RWPE2 (cell line): ENCODE measurements at regions not wholly inside any gene's neighbourhood (a gene's known extent, or its start where the extent isn't known, plus 50 kb on each side); places are given as distances from the start of the nearest gene placed in this dataset.
"Not testable (repeated sequence)": the region's sequence is repeated elsewhere in the genome, so short reads cannot be mapped to it uniquely, and the experiment has no call there.

Experiments used
- ATAC-seq: fragments of 200-7000 bp; cut with Tn5 transposase; 3 replicates; pipeline ENCODE4 v1.9.1; 2021; ENCODE audit warnings: low read depth
- DNase-seq: peaks from one replicate; pipeline ENCODE4 v3.0.0-alpha.2; 2020; ENCODE audit warnings: low spot score
- H3K27ac ChIP-seq: fragments of 450-650 bp; 2 replicates; pipeline ENCODE4 v1.5.1; 2017; ENCODE audit warnings: mild to moderate bottlenecking; ENCODE audit not compliant: poor library complexity, severe bottlenecking
- H3K27me3 ChIP-seq: fragments of 250-450 bp; sonication (Bioruptor Pico); 2 replicates; pipeline ENCODE4 v1.5.1; 2021; ENCODE audit warnings: mild to moderate bottlenecking, moderate library complexity; ENCODE audit not compliant: insufficient read depth, poor library complexity, severe bottlenecking
- H3K36me3 ChIP-seq: fragments of 250-450 bp; sonication (Bioruptor Pico); 2 replicates; pipeline ENCODE4 v1.5.1; 2020; ENCODE audit warnings: low read depth, mild to moderate bottlenecking, moderate library complexity
- H3K4me1 ChIP-seq: fragments of 250-450 bp; sonication (Bioruptor Pico); 2 replicates; pipeline ENCODE4 v1.5.1; 2021; ENCODE audit warnings: mild to moderate bottlenecking, moderate library complexity; ENCODE audit not compliant: insufficient read depth, poor library complexity, severe bottlenecking
- H3K4me3 ChIP-seq: fragments of 250-450 bp; sonication (Bioruptor Pico); 2 replicates; pipeline ENCODE4 v1.5.1; 2021; ENCODE audit warnings: mild to moderate bottlenecking, moderate library complexity; ENCODE audit not compliant: severe bottlenecking
- H3K9me3 ChIP-seq: fragments of 250-450 bp; sonication (Bioruptor Pico); 2 replicates; pipeline ENCODE4 v1.5.1; 2021; ENCODE audit warnings: mild to moderate bottlenecking, moderate library complexity; ENCODE audit not compliant: severe bottlenecking
- TF ChIP-seq, protein P1 (sequence below): fragments of 450-650 bp; IDR thresholded peaks from one replicate; pipeline ENCODE4 v1.5.1; 2017; ENCODE audit warnings: mild to moderate bottlenecking, moderate library complexity; ENCODE audit not compliant: poor library complexity, severe bottlenecking

DNA sequence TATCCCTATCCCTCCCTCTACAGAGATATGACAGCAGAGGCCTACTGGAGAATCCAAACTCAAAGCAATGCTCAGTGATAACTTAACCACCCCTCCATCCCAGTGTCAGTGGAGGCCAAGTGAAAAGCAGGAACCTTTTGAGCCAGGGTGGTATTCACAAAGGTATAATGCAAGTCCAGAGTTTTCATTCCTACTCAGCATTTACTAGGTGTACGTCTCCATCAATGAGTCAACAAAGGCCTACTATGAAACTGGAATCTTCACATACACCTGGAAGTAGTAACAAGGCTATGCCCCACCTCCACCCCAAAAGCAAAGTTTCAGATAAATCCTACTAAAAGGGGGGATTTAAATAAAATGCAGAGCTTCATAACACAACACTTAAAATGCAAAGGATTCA lies 4761.7 kb upstream of the OR11H1 start:
- not testable (repeated sequence) for H3K27me3 ChIP-seq, H3K4me1 ChIP-seq, H3K9me3 ChIP-seq, H3K4me3 ChIP-seq, H3K36me3 ChIP-seq, ATAC-seq, DNase-seq, H3K27ac ChIP-seq

- H3K27me3 ChIP-seq, H3K9me3 ChIP-seq, H3K4me1 ChIP-seq, H3K4me3 ChIP-seq, ATAC-seq, H3K27ac ChIP-seq, DNase-seq, H3K36me3 ChIP-seq: not testable (repeated sequence)
These were observed 4759.1 kb upstream of the OR11H1 start for GRCh38 chr22:10768875-10769274.

DNA sequence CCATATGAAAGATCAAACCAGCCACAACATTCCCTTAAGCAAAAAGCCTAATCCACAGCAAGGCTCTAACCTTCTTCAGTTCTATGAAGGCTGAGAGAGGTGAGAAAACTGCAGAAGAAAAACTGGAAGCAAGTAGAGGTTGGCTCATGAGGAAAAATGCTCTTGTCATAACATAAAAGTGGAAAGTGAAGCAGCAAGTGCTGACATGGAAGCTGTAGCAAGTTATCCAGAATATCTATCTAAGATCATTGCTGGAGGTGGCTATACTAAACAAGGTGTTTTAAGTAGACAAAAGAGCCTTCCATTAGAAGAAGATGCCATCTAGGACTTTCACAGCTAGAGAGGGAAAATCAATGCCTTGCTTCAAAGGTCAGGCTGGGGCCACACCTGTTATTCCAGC lies 4756.2 kb upstream of the OR11H1 start:
- H3K9me3 ChIP-seq, H3K36me3 ChIP-seq, H3K27ac ChIP-seq, H3K4me3 ChIP-seq, DNase-seq, H3K4me1 ChIP-seq, ATAC-seq, H3K27me3 ChIP-seq: not testable (repeated sequence)

DNA sequence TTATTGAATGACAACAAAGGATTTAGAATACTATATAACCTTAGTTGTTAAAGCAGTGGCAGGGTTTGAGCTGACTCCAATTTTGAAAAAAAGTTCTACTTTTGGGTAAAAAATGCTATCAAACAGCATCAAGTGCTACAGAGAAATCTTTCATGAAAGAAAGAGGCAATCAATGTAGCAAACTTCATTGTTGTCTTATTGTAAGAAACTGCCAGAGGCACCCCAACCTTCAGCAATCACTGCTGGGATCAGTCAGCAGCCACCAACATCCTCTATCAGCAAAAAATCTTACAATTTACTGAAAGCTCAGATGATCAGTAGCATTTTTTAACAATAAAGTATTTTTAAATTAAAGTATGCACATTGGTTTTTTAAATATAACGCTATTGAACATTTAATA lies 4754.7 kb upstream of the OR11H1 start:
- ATAC-seq, H3K36me3 ChIP-seq, H3K9me3 ChIP-seq, DNase-seq, H3K4me1 ChIP-seq, H3K27ac ChIP-seq, H3K27me3 ChIP-seq, H3K4me3 ChIP-seq: not testable (repeated sequence)

GRCh38 chr22:10775601-10776357 lies 4752.2 kb upstream of the OR11H1 start:
- H3K9me3 ChIP-seq, H3K27ac ChIP-seq, H3K4me3 ChIP-seq, ATAC-seq, H3K27me3 ChIP-seq, DNase-seq, H3K4me1 ChIP-seq, H3K36me3 ChIP-seq: not testable (repeated sequence)

DNA sequence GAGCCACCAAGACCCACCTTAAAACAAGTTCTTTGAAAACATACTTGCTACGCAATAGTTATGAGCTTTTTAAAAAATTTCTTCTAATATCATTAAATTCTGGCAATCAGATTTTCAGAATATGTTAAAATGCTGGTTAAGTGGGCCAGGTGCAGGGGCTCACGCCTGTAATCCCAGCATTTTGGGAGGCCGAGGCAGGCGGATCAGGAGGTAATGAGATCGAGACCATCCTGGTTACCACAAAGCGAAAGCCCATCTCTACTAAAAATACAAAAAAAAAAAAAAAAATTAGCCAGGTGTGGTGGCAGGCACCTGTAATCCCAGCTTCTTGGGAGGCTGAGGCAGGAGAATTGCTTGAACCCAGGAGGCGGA lies 4751.6 kb upstream of the OR11H1 start:
- not testable (repeated sequence) for H3K4me3 ChIP-seq, H3K36me3 ChIP-seq, ATAC-seq, H3K27me3 ChIP-seq, H3K4me1 ChIP-seq, DNase-seq, H3K27ac ChIP-seq, H3K9me3 ChIP-seq

- not testable (repeated sequence) for ATAC-seq, DNase-seq, H3K27ac ChIP-seq, H3K9me3 ChIP-seq, H3K36me3 ChIP-seq, H3K4me1 ChIP-seq, H3K4me3 ChIP-seq, H3K27me3 ChIP-seq
These were observed 4750.3 kb upstream of the OR11H1 start for GRCh38 chr22:10777733-10778132.

DNA sequence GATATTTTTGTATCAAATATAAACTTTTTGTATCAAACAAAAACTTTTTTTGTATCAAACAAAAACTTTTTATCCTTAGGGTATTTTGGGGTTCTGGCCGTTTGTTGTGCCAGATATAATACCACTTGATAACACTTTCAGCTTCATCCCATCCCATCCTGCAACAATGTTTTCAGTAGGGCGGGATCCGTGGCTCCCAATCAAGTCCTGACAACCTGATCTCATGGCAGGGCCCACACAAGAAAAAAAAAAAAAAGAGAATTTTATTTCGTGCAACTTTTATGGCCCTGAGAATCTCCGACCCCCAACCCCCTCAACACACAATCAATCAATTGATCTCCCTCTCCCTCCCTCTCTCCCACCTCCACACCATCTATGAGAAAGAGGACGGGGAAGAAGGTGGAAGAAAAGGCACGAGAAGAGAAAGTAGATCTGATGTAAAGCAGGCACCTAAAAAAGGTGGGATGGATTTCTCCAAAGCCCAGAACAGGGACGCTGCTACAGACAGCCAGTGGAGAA lies 4749.6 kb upstream of the OR11H1 start:
- TF ChIP-seq, protein P1, sequence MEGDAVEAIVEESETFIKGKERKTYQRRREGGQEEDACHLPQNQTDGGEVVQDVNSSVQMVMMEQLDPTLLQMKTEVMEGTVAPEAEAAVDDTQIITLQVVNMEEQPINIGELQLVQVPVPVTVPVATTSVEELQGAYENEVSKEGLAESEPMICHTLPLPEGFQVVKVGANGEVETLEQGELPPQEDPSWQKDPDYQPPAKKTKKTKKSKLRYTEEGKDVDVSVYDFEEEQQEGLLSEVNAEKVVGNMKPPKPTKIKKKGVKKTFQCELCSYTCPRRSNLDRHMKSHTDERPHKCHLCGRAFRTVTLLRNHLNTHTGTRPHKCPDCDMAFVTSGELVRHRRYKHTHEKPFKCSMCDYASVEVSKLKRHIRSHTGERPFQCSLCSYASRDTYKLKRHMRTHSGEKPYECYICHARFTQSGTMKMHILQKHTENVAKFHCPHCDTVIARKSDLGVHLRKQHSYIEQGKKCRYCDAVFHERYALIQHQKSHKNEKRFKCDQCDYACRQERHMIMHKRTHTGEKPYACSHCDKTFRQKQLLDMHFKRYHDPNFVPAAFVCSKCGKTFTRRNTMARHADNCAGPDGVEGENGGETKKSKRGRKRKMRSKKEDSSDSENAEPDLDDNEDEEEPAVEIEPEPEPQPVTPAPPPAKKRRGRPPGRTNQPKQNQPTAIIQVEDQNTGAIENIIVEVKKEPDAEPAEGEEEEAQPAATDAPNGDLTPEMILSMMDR, result no peak

DNA sequence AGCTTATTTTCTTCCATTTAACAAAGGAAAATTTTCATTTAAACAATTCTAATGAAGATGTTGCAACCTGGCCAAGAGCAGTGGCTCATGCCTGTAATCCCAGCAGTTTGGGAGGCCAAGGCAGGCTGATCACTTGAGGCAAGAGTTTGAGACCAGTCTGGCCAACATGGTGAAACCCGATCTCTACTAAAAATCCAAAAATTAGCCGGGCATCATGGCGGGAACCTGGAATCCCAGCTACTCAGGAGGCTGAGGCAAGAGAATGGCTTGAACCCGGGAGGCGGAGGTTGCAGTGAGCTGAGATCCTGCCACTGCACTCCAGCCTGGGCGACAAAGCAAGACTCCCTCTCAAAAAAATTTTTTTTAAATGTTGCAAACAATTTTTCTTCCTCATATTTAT lies 4748.8 kb upstream of the OR11H1 start:
- not testable (repeated sequence) for H3K27me3 ChIP-seq, H3K4me3 ChIP-seq, H3K4me1 ChIP-seq, H3K27ac ChIP-seq, ATAC-seq, DNase-seq, H3K36me3 ChIP-seq
- H3K9me3 ChIP-seq, result peaks cover 10% of the 10 kb centered on the region

More for the DNA sequence above, 4749.6 kb upstream of the OR11H1 start:
- no peak overlapping the region for H3K4me3 ChIP-seq
- no peaks in the 10 kb centered on the region for H3K4me1 ChIP-seq
- DNase-seq (no peak), ATAC-seq (no peak)
- H3K9me3 ChIP-seq, result peaks cover 9% of the 10 kb centered on the region
- no peaks in the 10 kb centered on the region for H3K36me3 ChIP-seq
- H3K27ac ChIP-seq, result no peak overlapping the region
- no peaks in the 10 kb centered on the region for H3K27me3 ChIP-seq
